ENCODE measurements at regions not wholly inside any gene's neighbourhood (a gene's known extent, or its start where the extent isn't known, plus 50 kb on each side); places are given as distances from the start of the nearest gene placed in this dataset.

- DNase-seq (ENCODE audit: low read depth): no peak
Measured at GRCh38 chr13:50712881-50713280, 130.6 kb downstream of the DLEU7 start.

GRCh38 chr13:50713523-50714248, 129.8 kb downstream of the DLEU7 start:
- DNase-seq (ENCODE audit: low read depth): peak; percentile 82

- DNase-seq (ENCODE audit: low read depth): no peak
Measured at GRCh38 chr13:50714891-50715290, 128.6 kb downstream of the DLEU7 start.

- no peak for DNase-seq (ENCODE audit: low read depth)
Measured at GRCh38 chr13:50715402-50716146, 127.9 kb downstream of the DLEU7 start.

GRCh38 chr13:50720861-50721671, 122.4 kb downstream of the DLEU7 start:
- no peak for DNase-seq (ENCODE audit: low read depth)

- DNase-seq (ENCODE audit: low read depth): no peak
Measured at GRCh38 chr13:50721672-50721992, 121.9 kb downstream of the DLEU7 start.

GRCh38 chr13:50722440-50723125, 120.9 kb downstream of the DLEU7 start:
- DNase-seq (ENCODE audit: low read depth): no peak

- no peak for DNase-seq (ENCODE audit: low read depth)
Measured at GRCh38 chr13:50724438-50724837, 119.1 kb downstream of the DLEU7 start.

GRCh38 chr13:50724913-50725312, 118.6 kb downstream of the DLEU7 start:
- no peak for DNase-seq (ENCODE audit: low read depth)

GRCh38 chr13:50726164-50726563, 117.3 kb downstream of the DLEU7 start:
- DNase-seq (ENCODE audit: low read depth): no peak

GRCh38 chr13:50729177-50729576, 114.3 kb downstream of the DLEU7 start:
- DNase-seq (ENCODE audit: low read depth): no peak

GRCh38 chr13:50730496-50731351, 112.8 kb downstream of the DLEU7 start:
- DNase-seq (ENCODE audit: low read depth): no peak

GRCh38 chr13:50731400-50731799, 112.1 kb downstream of the DLEU7 start:
- no peak for DNase-seq (ENCODE audit: low read depth)

- peak; percentile 7 for DNase-seq (ENCODE audit: low read depth)
Measured at GRCh38 chr13:50732712-50733111, 110.8 kb downstream of the DLEU7 start.

GRCh38 chr13:50733392-50733791, 110.1 kb downstream of the DLEU7 start:
- DNase-seq (ENCODE audit: low read depth): no peak

GRCh38 chr13:50735071-50735470, 108.4 kb downstream of the DLEU7 start:
- no peak for DNase-seq (ENCODE audit: low read depth)

GRCh38 chr13:50740052-50740741, 103.3 kb downstream of the DLEU7 start:
- no peak for DNase-seq (ENCODE audit: low read depth)

GRCh38 chr13:50742353-50742752, 101.1 kb downstream of the DLEU7 start:
- DNase-seq (ENCODE audit: low read depth): no peak

- no peak for DNase-seq (ENCODE audit: low read depth)
Measured at GRCh38 chr13:50742968-50743367, 100.5 kb downstream of the DLEU7 start.

- no peak for DNase-seq (ENCODE audit: low read depth)
Measured at GRCh38 chr13:50744116-50744660, 99.3 kb downstream of the DLEU7 start.

Data from ELR (cell line).